GM21717 (cell line): ENCODE measurements at regions not wholly inside any gene's neighbourhood (a gene's known extent, or its start where the extent isn't known, plus 50 kb on each side); places are given as distances from the start of the nearest gene placed in this dataset.

Experiments
- ATAC-seq: cut with Tn5 transposase; IDR thresholded peaks from one replicate; pipeline ENCODE4 v1.9.1; 2021; ENCODE audit warnings: mild to moderate bottlenecking, moderate library complexity; ENCODE audit not compliant: unreplicated experiment

DNA sequence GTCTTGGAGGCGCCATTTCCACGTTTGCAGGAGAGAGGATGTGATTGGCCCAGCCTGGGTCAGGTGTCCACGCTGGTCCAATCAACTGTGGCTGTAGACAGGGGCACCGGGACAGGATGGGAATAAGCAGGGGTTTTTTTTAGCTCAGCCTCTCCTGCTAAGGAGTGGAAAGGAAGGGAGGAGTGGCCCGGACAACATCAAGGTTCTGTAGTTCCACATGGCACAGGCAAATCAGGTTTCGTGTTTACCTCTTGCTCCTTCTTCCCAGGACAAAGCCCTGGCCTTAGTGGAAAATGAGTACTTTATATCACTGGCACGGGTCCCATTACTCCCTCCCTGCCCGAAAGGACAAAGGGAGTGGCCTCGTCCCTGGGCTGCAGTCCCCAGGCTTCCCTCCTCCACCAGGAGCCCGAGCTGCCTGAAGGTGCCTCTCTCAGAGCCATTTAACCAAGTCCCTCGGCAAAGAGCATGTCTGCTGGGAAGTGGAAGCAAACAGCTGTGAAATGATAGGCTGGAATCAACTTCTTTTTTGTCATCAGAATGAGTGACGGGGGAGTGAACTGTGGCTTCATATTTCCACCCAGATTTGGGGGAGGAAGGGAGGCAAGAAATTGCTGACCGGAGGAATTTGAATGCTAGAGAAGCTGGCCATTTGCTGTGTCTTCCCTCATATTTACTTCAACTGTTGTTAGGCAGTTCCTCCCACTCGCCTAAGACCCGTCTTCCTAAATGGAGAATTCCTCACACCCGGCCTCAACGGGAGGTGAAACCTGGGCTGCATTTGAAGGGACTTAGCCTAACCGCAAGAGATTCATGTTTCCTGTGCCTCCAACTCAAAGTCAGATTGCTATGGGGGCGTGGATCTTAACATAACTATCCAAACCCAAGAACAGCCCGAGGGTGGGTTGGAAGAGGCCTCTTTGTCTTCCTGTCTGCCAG lies 84.9 kb upstream of the SLC44A3 start:
- ATAC-seq, result no peak

DNA sequence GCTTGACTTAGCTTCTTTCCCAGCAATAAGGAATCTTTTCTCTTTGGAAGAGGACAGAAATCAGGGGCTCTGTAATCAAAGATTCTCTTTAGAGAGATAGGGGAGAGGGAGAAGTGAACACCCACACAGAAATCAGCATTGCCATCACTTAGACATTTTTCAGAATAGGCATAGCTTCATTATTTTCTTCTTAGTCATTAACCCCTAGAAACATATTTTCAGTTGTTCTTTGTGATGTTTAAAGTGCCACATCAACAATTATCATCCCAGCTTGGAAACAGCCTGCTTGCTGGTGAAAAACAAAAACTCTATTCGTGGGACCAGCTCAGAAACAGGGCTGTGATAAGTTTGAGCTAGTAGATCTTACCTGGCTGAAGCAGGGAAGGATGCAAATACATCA lies 88.3 kb upstream of the SLC44A3 start:
- no peak for ATAC-seq

DNA sequence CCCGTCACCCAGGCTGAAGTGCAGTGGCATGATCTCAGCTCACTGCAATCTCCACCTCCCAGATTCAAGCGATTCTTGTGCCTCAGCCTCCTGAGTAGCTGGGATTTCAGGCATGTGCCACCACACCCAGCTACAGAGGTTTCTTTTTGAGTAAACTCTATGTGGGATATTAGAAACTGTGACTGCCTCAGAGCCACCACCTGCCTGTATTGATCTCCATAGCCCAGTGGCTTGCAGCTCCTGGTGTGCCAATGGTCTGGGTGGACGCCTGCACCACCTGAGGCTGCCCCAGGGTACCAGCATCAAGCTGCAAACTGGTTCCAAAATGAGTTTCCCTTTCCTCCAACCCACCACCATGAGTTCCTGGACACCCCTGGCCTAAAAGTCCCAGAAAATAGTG lies 89.7 kb upstream of the SLC44A3 start:
- ATAC-seq, result no peak

DNA sequence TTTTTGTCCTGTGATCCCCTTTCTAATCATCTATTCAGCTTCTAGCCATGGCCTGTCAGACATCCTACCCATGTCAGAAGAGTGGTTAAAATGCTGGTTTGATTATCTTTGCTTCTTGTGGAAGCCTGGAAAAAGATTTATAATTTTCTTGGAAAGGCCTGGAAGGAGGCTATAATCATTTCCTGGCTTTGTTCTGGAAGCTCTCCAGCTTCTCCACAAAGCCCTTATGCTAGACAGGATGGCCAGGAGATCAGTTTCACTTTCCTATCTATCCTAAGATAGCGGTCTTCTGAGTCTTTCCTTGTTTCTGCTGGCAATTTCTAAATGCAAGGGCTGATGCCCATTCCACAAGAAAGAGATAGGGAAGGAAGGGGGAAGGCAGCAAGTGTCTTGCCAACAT lies 90.9 kb upstream of the SLC44A3 start:
- ATAC-seq, result no peak

DNA sequence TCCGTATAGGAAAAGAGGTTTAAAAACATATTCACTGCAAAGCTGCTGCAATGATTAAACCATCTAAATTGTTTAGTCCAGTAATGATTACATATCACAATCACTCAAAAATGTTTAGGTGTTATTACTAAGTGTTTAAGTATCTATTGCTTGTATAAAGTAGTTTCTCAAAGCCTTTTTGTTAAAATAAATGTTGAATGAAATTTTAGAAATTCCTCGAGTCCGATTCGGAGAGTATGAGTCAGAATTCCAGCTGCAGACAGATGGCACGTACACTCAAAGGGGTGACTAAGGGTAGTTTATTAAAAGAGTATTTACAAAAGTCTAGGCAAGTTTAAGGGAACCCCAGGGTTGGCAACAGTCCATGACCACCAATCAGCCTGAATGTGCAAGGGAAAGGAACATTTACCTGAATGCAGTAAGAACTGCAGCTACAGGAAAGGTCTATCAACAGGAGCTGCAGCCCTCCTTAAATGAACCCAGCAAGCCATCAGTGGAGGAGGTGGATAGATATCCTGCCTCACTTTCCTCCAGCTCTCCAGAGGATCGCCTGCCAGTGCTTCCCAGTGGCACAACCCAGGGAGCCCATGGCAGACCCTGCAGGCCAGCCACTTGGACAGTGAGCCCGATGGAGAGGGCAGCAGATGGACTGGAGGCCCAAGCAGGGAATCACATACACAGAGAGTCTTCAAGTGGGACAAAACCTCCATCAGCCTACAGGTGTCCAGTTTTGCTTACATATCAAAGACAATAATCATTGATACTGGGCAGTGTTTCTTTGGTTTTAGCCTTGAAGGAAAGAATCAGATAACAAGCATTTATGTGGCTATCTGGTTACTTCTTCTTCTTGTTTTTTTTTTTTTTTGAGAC lies 92.1 kb upstream of the SLC44A3 start:
- ATAC-seq, result no peak

DNA sequence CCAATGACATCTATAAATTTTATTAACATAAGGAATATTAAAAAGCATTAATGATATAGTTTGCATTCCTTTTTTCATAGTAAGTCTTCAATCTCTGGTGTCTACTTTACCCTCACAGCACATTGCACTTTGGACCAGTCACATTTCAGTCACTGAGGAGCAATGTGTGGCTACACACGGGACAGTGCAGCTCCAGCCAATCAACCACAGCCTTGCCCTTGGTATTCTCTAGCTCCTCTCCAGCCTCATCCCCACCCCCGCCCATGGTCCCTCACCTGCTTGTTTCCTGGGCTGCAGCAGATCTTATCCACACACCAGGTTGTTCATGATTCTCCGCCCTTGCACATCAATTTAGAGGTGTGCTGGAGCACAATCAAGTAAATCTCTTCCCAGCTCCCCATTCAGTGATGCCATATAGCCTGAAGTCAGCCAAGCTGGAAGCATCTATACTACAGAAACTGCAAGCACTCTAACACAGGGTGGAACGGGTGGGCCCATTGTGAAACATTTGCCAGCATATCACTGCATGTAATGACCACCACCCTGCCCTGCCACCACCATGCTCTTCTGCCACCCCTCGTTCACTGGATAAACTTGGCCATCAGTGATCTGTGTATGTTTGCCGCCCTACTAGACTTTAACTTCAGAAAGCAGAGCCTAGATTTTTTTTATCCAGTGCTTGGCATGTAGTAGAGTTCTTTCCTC lies 93.0 kb upstream of the SLC44A3 start:
- no peak for ATAC-seq

DNA sequence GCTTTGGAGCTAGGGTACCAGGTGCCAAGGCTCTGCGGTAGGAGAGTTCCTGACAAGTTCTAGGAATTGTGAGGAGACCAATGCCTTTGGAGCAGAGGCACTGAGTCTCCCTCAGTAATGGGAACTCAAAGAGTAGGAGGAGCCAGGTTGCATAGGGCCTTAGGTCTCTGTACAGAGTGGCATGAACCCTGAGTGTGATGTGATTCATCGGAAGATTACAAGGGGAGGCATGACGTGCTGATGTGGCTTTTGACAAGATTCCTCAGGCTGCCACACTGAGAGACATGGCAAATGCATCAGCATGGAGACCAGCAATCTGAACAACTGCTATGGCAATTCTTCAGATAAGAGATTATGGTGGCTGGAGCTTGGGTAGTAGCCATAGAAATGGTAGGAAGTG lies 94.6 kb upstream of the SLC44A3 start:
- ATAC-seq, result no peak

DNA sequence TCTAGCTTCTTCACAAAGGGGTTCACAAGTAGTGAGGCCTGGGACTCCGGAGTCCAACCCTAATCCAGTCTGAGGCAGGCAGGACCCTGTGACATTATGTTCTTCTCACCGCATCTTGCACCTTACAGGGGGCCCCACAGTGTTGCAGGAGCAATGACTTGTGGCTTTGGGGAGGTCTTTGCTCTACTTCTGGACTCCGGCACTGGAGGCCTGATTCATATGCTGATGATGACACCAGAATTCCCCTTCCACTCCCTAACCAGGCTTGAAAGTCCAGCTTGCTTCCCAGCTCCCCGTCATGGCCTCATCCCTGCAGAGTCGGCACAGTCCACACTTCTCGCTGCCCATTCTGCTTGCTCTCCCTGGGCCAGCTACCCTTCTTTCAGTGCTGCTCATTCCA lies 96.3 kb upstream of the SLC44A3 start:
- ATAC-seq, result no peak

DNA sequence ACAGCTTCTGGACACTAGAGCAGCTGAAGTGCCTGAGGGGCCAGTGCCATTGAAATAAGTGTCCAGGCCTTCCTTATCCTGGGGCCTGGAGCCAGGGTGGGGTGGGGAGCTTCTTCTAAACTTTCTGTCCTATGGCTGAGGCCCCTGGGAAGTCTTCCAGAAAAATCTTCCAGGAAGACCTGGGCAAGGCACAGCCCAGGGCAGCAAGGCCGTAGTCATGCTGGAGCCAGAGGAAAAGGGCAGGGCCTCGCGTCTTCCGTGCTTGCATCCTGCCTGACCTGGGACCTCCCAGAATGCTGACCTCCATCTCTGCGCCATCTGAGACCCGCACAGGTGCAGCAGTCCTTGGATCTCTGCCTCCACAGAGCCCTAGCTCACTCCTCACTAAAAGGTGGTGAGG lies 96.7 kb upstream of the SLC44A3 start:
- no peak for ATAC-seq

DNA sequence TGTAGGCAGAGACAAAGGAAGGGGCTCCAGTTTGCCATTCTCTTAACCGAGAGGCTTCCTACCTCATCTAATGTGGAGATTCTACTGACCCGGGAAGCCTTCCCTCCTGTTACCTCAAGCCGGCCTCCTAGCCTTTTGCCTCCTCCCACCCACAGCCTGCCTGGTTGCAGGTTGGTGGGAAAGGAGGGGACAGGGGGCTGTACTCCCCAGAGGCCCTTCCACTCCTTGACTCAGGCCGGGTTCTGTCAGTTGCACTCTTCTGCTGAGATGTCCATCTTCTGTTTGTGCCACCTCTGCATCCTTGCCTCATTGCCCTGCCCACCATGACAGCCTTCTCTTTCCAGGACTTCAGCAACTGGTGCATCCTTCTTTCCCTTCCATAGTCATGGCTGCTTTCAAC lies 98.0 kb upstream of the SLC44A3 start:
- ATAC-seq, result no peak

DNA sequence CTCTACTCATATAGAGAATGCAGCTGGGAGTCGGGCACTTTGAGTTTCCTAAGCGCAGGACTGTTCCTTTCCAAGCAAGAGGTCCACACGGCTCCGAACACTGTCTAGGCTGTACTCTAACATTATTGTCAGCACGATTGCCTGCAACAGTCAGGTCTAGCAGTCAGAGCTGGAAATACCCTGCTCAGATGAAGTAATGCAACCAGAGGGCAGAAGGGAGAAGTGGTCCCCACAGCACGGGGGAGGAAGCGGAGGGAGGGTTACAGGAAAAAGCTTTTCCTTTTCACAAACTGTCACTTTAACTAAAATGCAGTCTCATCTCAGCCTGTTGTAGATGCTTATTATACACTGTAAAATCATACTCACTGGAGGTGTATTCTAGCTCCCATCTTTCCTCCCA lies 98.9 kb upstream of the SLC44A3 start:
- peak; percentile 59 for ATAC-seq

DNA sequence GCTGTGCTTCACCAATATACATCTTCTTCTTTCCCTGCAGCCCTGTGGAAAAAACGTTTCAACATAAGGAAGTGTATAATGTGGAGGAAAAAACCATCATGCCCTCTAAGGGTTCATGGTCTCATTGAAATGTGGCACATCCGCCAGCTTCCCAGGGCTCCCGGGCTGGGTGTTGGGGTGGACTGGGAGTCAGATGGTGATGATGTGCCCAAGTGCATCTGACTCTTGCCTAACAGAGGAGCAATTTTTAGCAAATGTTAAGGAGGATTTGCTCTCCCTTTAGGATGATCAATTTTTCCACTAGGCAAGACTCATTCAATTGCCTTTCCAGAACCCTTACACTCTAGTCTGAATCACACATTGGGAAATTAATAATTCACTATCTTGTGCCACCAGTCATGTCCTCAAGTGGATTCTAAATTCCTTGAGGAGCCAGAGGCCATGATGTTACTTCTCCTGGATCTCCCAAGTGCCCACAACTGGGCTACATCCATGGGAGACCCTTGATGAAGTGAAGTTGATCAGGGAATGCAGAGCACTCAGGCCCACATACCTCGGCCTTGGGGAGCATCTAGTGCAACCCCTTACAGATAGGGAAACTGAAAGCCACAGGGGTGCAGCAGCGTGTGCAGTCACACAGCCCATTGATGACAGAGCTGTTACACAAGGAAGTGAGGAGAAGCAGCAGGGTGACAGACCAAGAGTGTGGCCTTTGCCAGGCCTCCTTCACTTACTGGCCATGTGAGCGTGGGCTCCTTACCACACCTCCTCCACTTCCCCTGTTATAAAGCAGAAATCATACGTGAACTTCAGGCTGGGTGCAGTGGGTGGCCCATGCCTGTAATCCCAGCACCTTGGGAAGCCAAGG lies 100.0 kb upstream of the SLC44A3 start:
- peak; percentile 99 for ATAC-seq

DNA sequence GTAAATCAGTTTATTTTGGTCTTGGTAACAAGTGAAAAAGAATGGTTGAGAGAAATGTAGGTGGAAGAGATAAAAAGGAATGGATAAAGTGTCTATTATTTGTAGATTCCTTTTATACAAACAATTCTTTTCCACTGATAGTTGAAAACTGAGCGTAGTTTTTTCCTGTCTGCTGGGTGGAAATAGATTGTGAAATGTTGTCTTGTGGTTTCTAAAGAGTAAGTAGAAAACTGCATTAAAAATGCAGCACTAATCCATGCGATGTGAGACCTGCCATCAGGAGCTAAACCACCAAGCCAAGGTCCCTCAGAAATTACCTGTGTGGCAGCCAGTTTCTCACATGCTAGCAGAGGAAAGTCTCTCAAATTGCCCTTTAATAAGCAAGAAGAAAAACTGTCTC lies 103.2 kb upstream of the SLC44A3 start:
- ATAC-seq, result no peak

DNA sequence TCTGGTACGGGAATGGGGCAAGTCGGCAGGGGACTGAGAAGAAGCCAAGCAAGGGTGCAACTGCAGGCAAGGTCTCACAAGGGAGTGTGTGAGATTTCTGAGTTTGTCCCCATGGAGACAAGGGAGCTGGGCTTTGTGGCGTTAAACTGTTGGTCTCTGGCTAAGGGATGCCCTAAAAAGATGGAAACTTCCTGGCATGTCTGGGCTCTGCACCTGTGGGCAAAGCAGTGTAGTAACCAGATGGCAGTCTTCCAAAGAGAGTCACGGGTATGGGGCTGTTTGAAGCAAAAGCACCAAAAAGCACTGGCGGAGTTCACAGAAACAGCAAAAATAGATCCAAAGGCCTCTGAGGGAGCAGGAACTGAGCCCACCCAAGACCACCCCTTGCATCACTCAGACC lies 104.8 kb upstream of the SLC44A3 start:
- ATAC-seq, result no peak

DNA sequence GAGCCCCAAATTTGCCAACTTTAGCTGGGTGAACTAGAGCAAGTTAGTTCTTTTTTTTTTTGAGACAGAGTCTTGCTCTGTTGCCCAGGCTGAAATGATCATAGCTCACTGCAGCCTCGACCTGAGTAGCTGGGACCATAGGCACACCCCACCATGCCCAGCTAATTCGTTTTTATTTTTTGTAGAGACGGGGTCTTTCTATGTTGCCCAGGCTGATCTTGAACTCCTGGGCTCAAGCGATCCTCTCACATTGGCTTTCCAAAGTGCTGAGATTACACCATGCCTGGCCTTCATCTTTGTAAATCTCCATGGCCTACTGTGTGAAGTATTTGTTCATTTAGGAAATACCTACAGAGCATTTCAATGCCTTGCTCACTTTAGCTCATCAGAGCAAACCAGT lies 105.6 kb upstream of the SLC44A3 start:
- ATAC-seq, result no peak

DNA sequence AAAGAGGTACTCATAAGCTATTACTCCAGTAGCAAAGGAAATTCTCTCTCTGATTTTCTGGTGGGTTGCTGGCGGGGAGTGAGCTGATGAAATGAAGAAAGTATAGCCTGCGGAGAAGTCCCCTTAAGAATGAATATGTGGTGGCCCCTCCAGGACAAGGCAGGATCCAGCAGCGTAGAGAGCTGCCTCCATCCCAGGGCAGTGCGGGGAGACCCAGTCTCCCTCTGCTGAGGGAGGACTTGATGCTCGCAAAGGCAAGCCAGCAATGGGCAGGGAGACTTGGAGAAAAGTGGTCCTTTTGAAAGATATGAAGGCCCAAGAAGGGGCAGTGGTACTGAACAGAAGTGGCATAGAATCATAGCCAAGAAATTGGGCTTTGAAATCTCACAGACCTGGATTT lies 106.0 kb upstream of the SLC44A3 start:
- no peak for ATAC-seq

DNA sequence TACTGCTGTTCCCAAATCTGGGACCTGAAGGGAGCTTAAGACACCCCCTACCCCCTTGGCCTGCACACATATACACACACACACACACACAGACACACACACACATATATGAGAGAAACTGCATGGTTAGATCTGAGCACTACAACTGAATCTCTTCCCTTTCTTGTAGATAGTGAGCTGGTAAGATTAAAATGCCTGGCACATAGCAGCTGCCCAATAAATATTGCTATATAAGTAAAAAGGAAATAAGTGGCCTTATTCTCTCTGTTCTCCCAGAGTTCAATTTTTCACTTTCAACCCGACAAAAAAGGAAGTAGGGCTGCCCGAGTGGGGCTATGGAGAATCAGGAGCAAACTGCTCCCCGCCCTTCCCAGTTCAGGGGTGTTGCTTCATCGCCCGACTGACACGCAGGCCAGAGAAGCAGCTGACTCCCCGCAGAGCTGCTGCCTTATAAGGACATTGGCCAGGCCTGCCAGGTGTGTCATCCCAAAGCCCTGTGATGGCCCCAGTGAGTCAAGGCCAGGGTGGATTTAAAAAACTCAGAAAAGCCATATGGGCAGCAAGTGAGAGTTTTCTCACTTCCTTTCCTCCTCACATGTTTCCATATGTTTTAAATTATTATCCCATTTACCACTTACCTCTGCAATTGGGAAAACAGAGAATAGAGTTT lies 106.5 kb upstream of the SLC44A3 start:
- peak; percentile 84 for ATAC-seq

DNA sequence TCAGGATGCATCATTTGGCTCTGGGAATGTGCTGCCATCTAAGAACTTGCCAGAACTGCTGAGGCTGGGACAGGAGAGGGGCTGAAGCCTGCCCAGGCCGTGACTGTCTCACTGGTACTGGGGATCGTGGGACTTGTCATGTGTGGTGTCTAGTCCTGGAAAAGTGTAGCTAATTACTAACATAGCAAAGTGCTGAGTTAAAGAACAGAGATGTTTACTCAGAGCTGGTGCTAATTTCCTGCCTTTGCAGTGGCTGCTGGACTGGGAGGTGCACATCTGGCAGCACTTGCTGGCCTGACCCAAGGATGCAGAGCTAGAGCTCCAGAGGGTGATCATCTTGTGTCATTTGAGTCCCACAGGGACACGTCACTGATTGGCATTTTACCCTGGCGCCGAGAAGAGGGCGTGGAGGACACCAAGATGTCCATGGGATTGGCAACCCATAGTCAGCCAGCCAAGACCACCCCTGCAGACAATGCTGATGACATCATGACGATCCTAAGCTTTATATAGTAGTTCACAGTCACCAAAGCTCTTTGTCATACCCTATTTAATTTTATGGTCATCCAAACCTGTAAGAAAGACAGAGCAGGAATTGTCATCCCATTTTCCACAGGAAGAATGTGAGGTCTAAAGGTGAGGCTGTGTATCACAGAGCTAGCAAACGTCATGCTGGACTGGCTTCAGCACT lies 110.1 kb upstream of the SLC44A3 start:
- no peak for ATAC-seq

DNA sequence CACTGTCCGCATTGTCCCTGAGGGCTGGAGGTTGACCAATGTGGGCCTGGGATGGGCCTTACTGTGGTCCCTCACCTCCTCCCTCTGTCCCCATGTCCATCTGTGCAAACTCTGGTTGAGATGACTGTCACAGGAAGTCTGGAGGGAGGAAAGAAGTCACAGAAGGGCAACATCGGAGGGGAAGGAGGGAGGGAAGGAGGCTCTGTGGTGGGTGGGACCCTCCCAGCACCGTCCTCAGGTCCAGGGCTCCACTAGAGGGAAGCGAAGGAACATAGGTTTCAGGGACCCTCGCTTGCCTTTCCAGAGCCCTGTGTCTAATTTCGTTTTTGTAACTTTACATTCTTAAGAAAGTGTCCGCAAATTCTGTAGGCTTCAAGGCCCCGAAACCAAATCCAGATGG lies 111.3 kb upstream of the SLC44A3 start:
- ATAC-seq, result no peak
